ENCODE measurements at regions not wholly inside any gene's neighbourhood (a gene's known extent, or its start where the extent isn't known, plus 50 kb on each side); places are given as distances from the start of the nearest gene placed in this dataset.

GRCh38 chr2:144079803-144080202, 440.1 kb downstream of the ZEB2 start:
- H2BK120ac ChIP-seq (ENCODE audit: low read depth, low read length, poor library complexity, severe bottlenecking), result no peak overlapping the region
- no peaks in the 10 kb centered on the region for H3K23me2 ChIP-seq (ENCODE audit: insufficient read length, low read depth, low read length, poor library complexity, severe bottlenecking)
- H4K8ac ChIP-seq (replicated peaks; ENCODE audit: insufficient read length, low read depth, low read length), result no peak overlapping the region
- H2AK5ac ChIP-seq (ENCODE audit: insufficient read length, low read length), result no peak overlapping the region
- no peaks in the 10 kb centered on the region for H3K9me3 ChIP-seq (ENCODE audit: control insufficient read depth, low read depth, low read length)
- H2BK5ac ChIP-seq (ENCODE audit: insufficient read length, low read length), result no peak overlapping the region
- no peak overlapping the region for H3K23ac ChIP-seq (ENCODE audit: insufficient read length, low read depth, low read length)
- no peak overlapping the region for H3K4me2 ChIP-seq (ENCODE audit: insufficient read depth, insufficient read length, low read length)
- H3K27ac ChIP-seq (ENCODE audit: insufficient read length, low read depth, low read length), result no peak overlapping the region
- H3K79me2 ChIP-seq (ENCODE audit: insufficient read depth, low read length), result no peaks in the 10 kb centered on the region
- H3K9ac ChIP-seq (ENCODE audit: extremely low read depth, insufficient read length, low read length), result no peak overlapping the region
- no peak overlapping the region for H2BK12ac ChIP-seq (ENCODE audit: insufficient read length, low read depth, low read length)
- H3K18ac ChIP-seq (ENCODE audit: insufficient read length, low read depth, low read length), result no peak overlapping the region
- DNase-seq, result no peak
- TF ChIP-seq CTCF (conservative IDR thresholded peaks at IDR 0.05), result no peak
- H3K14ac ChIP-seq (ENCODE audit: insufficient read depth, low read length), result no peak overlapping the region
- no peaks in the 10 kb centered on the region for H3K4me1 ChIP-seq (ENCODE audit: insufficient read depth, low read length)
- H2AFZ ChIP-seq (ENCODE audit: low read length), result no peak overlapping the region
- H3K79me1 ChIP-seq (ENCODE audit: insufficient read depth, low read depth, low read length, poor library complexity, severe bottlenecking), result no peaks in the 10 kb centered on the region
- no peak overlapping the region for H2BK15ac ChIP-seq (ENCODE audit: low read depth, low read length)
- no peak overlapping the region for H3K56ac ChIP-seq (ENCODE audit: insufficient read length, low read depth, low read length)
- no peaks in the 10 kb centered on the region for H3K36me3 Mint-ChIP-seq (ENCODE audit: insufficient read depth in 1 of 3, low read depth in 3 of 3)
- no peak overlapping the region for H2BK20ac ChIP-seq (ENCODE audit: low read depth, low read length, poor library complexity, severe bottlenecking)
- H3K4ac ChIP-seq (ENCODE audit: low read depth, low read length), result no peak overlapping the region
- peaks cover 2 to 11% of the 10 kb centered on the region in 2 experiments; a peak in 2 of 4 replicates for H3K4me1 Mint-ChIP-seq
- no peaks in the 10 kb centered on the region for H3K27me3 ChIP-seq (ENCODE audit: insufficient read depth, low read length)
- no peak overlapping the region for H3K27ac Mint-ChIP-seq
- H3K4me3 Mint-ChIP-seq, result no peak overlapping the region
- H3K9me3 Mint-ChIP-seq, result no peaks in the 10 kb centered on the region
- H4K20me1 ChIP-seq (ENCODE audit: control insufficient read depth, insufficient read depth, insufficient read length), result no peaks in the 10 kb centered on the region
- H3K27me3 Mint-ChIP-seq (ENCODE audit: low read depth), result no peaks in the 10 kb centered on the region
- H3T11ph ChIP-seq (ENCODE audit: low read length), result no peak overlapping the region
- no peak overlapping the region for H4K5ac ChIP-seq (ENCODE audit: insufficient read length, low read depth, low read length)
- H4K91ac ChIP-seq (ENCODE audit: insufficient read length, low read depth, low read length), result no peak overlapping the region

Measured in H9 (cell line).